ENCODE measurements at regions not wholly inside any gene's neighbourhood (a gene's known extent, or its start where the extent isn't known, plus 50 kb on each side); places are given as distances from the start of the nearest gene placed in this dataset.

DNA sequence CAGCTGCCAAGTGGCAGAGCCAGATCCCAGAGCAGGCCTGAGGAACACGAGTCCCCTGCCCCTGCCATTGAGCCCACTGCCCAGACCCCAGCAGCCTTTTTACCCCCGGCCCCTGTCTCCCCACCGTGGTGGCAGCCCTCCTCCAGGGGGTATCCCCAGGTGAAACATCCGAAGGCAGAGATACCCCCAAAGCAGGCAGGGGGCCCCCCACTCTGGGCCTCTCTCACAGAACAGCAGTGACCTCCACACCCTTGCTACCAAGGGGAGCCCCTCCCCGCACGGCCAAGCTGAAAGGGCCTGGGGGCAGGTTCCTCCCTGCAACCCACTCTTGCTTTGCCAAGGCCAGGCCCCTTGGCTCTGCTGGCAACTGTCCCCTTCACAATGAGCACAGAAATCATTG lies 142.2 kb downstream of the ENGASE start:
- TF ChIP-seq POLR2A (IDR thresholded peaks at IDR 0.05), result no peak
- TF ChIP-seq, protein P1, sequence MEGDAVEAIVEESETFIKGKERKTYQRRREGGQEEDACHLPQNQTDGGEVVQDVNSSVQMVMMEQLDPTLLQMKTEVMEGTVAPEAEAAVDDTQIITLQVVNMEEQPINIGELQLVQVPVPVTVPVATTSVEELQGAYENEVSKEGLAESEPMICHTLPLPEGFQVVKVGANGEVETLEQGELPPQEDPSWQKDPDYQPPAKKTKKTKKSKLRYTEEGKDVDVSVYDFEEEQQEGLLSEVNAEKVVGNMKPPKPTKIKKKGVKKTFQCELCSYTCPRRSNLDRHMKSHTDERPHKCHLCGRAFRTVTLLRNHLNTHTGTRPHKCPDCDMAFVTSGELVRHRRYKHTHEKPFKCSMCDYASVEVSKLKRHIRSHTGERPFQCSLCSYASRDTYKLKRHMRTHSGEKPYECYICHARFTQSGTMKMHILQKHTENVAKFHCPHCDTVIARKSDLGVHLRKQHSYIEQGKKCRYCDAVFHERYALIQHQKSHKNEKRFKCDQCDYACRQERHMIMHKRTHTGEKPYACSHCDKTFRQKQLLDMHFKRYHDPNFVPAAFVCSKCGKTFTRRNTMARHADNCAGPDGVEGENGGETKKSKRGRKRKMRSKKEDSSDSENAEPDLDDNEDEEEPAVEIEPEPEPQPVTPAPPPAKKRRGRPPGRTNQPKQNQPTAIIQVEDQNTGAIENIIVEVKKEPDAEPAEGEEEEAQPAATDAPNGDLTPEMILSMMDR (IDR thresholded peaks at IDR 0.05 in 8 of 11, conservative IDR thresholded peaks at IDR 0.05 in 3 of 11), result no peak
